Liver (tissue), 3 donors: ENCODE measurements at regions not wholly inside any gene's neighbourhood (a gene's known extent, or its start where the extent isn't known, plus 50 kb on each side); places are given as distances from the start of the nearest gene placed in this dataset.

Experiments
- GABPA ChIP-seq, 2 donors: IDR thresholded peaks in 1 of 2; conservative IDR thresholded peaks in 1 of 2; 2 replicates each; pipeline ENCODE4 v1.6.1; 2016; ENCODE audit warnings: antibody characterized with exemption in 2 of 2, mild to moderate bottlenecking in 1 of 2, moderate library complexity in 1 of 2
- HNF4A ChIP-seq, 2 donors: conservative IDR thresholded peaks; 2 replicates each; pipeline ENCODE4 v1.6.1; 2016; ENCODE audit warnings: antibody characterized with exemption in 2 of 2, mild to moderate bottlenecking in 2 of 2
- JUND ChIP-seq, 2 donors: IDR thresholded peaks; 2 replicates each; pipeline ENCODE4 v1.6.1; 2016; ENCODE audit warnings: antibody characterized with exemption in 2 of 2
- NR2F2 ChIP-seq: IDR thresholded peaks from 2 replicates; pipeline ENCODE4 v1.6.1; 2016; ENCODE audit warnings: antibody characterized with exemption
- REST ChIP-seq: IDR thresholded peaks from 2 replicates; pipeline ENCODE4 v1.6.1; 2016; ENCODE audit warnings: antibody characterized with exemption, mild to moderate bottlenecking
- TAF1 ChIP-seq: conservative IDR thresholded peaks from 2 replicates; pipeline ENCODE4 v1.6.1; 2016; ENCODE audit warnings: antibody characterized with exemption, mild to moderate bottlenecking
- TF ChIP-seq, protein P1 (sequence below): fragments of 150-350 bp; IDR thresholded peaks from 2 replicates; pipeline ENCODE4 v1.5.1; 2017; ENCODE audit warnings: improper control_type of control experiment, low read depth, low read length; ENCODE audit not compliant: missing input control
- TF ChIP-seq, protein P2 (sequence below): IDR thresholded peaks from 2 replicates; pipeline ENCODE4 v1.6.1; 2016; ENCODE audit warnings: antibody characterized with exemption
- TF ChIP-seq, protein P3 (sequence below): IDR thresholded peaks from 2 replicates; pipeline ENCODE4 v1.6.1; 2016; ENCODE audit warnings: antibody characterized with exemption
- donor health status: healthy.
- donor health status: healthy.

DNA sequence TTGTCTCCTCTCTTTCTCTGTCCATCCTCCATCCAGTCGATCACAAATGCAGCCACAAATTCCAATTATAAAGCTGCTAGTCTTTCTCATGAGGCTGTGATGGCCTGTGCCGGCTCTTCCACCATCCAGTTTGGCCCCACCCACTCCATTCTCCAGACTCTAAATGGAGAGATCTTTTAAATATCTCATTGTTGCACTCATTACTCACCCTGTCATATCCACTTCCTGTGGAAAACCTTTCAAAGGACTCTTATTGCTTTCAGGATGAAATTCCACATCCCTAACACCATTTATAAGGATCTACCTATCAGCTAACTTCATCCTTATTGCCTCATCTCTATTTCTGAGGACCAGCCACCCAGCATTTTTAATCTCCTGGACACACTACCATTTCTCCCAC, 70.6 kb downstream of the NRN1 start:
- TF ChIP-seq, protein P1, sequence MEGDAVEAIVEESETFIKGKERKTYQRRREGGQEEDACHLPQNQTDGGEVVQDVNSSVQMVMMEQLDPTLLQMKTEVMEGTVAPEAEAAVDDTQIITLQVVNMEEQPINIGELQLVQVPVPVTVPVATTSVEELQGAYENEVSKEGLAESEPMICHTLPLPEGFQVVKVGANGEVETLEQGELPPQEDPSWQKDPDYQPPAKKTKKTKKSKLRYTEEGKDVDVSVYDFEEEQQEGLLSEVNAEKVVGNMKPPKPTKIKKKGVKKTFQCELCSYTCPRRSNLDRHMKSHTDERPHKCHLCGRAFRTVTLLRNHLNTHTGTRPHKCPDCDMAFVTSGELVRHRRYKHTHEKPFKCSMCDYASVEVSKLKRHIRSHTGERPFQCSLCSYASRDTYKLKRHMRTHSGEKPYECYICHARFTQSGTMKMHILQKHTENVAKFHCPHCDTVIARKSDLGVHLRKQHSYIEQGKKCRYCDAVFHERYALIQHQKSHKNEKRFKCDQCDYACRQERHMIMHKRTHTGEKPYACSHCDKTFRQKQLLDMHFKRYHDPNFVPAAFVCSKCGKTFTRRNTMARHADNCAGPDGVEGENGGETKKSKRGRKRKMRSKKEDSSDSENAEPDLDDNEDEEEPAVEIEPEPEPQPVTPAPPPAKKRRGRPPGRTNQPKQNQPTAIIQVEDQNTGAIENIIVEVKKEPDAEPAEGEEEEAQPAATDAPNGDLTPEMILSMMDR, result no peak
- TF ChIP-seq, protein P2, sequence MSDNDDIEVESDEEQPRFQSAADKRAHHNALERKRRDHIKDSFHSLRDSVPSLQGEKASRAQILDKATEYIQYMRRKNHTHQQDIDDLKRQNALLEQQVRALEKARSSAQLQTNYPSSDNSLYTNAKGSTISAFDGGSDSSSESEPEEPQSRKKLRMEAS, result no peak
- TF ChIP-seq JUND (IDR thresholded peaks at IDR 0.05) (no peak), HNF4A (conservative IDR thresholded peaks at IDR 0.05) (no peak), TAF1 (no peak), NR2F2 (no peak), REST (no peak), GABPA (IDR thresholded peaks at IDR 0.05 in 1 of 2, conservative IDR thresholded peaks at IDR 0.05 in 1 of 2) (no peak)
- TF ChIP-seq, protein P3, sequence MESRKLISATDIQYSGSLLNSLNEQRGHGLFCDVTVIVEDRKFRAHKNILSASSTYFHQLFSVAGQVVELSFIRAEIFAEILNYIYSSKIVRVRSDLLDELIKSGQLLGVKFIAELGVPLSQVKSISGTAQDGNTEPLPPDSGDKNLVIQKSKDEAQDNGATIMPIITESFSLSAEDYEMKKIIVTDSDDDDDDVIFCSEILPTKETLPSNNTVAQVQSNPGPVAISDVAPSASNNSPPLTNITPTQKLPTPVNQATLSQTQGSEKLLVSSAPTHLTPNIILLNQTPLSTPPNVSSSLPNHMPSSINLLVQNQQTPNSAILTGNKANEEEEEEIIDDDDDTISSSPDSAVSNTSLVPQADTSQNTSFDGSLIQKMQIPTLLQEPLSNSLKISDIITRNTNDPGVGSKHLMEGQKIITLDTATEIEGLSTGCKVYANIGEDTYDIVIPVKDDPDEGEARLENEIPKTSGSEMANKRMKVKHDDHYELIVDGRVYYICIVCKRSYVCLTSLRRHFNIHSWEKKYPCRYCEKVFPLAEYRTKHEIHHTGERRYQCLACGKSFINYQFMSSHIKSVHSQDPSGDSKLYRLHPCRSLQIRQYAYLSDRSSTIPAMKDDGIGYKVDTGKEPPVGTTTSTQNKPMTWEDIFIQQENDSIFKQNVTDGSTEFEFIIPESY, result no peak
